PFSK-1 (cell line): ENCODE measurements at regions not wholly inside any gene's neighbourhood (a gene's known extent, or its start where the extent isn't known, plus 50 kb on each side); places are given as distances from the start of the nearest gene placed in this dataset.

Source experiments
- POLR2AphosphoS5 ChIP-seq: IDR thresholded peaks from 2 replicates; pipeline ENCODE4 v1.6.1; 2012; ENCODE audit warnings: low read depth, mild to moderate bottlenecking, control low read depth, low read length, moderate library complexity
- REST ChIP-seq, 2 experiments: IDR thresholded peaks; 2 replicates each; pipeline versions ENCODE4 v1.6.1 to v1.8.0; 2011 to 2012; ENCODE audit warnings: low read depth in 2 of 2, low read length in 2 of 2, control low read depth in 1 of 2, inconsistent platforms in 1 of 2, mild to moderate bottlenecking in 1 of 2, moderate library complexity in 1 of 2; ENCODE audit not compliant: insufficient read depth in 1 of 2

DNA sequence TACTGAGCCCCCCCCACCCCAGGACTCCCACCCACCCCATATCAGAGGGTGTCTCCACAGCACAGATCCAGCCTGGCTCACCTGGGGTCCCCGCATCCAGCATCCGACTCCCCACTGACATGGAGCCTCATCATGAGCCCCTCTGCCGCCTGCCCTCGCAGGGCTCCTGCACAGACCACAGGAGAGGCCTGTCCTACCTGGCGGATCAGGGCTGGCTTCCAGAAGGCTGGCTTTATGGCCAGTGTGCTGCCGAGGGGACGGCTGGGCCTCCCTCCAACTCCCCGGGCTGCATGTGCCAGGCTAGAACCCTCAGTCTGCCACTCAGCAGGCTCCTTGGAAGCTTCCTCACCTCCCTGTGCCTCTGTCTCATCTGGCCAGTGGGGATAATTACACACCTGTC is 119.0 kb downstream of the RFLNA start:
- TF ChIP-seq REST (IDR thresholded peaks at IDR 0.05; ENCODE audit: insufficient read depth in 1 of 2, low read depth in 2 of 2, low read length in 2 of 2) (no peak), POLR2AphosphoS5 (no peak)
